NCI-H2227 (cell line): ENCODE measurements at regions not wholly inside any gene's neighbourhood (a gene's known extent, or its start where the extent isn't known, plus 50 kb on each side); places are given as distances from the start of the nearest gene placed in this dataset.
"Not testable (repeated sequence)": the region's sequence is repeated elsewhere in the genome, so short reads cannot be mapped to it uniquely, and the experiment has no call there.

ENCODE experiments used
- DNase-seq: peaks from one replicate; lab custom pipeline; 2025; ENCODE audit not compliant: unreplicated experiment; lab: John Stamatoyannopoulos, UW

- no peak for DNase-seq
Measured at GRCh38 chr6:18586133-18586532, 199.0 kb downstream of the RNF144B start.

DNA sequence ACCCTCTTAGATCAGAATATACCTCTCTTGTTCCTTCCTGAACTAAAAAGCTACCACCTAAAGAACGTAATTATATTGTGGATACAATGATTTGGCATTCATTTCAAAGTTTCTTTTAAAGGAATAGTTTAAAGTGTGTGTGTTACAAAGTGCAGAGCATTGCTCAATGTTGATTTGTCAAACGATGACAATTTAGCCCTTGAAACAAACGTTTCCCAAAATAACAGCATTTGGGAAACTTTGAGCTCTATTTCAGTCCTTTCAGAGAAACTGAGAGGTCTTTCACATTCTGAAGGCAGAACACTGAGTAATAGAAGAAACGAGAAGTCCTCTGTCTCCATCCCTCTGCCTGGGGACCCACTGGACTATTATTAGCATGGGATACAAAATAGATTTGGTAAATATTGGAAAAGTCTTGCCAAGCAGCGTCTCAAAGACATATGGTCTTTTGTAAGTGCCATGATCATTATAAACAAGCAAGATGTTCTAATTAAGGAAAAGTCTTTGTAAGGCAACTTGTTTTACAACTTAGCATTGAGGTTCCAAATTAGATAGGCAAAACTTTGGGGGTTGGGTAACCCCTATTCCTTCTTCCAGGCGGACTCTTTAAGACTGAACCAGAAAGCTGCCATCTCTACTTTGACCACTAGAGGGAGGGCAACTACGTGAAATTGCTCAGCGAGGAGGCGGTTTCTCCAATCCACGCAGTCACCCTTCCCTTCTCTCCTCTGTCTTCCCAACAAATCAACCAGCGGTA, 208.8 kb downstream of the RNF144B start:
- peak; percentile 72 for DNase-seq

GRCh38 chr6:18596531-18596835, 209.3 kb downstream of the RNF144B start:
- no peak for DNase-seq

DNA sequence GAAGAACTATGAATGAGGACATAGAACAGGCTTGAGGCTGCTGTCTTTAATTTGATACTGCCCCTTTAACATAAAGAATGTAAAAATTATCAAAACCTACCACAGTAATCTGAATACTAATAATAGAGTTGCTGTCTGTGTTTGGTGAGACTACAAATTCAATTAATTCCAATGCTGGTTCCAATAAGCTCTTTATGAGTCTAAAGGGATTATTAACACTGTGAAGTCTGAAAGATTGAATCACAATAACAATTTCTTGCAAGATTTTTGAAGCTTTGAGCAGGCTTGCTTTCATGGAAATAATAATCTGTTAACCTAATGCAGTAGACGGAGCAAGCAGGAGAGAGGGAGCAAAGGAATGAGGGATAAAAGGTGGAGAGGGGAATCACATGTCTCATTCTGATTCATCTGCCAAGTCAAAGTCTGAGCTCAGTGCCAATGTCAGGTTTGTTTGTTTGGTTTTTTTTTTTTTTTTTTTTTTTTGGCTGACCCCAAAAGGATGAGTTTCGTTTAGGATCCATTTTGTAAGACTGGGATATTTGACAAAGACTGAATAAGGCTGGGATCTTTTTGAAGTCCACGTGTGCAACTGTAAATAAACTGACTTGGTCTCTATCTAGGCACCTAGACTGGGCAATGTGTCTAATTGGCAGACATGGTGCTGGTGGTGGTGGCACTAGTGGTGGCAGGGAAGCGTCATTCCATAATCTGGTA, 211.6 kb downstream of the RNF144B start:
- DNase-seq, result no peak

GRCh38 chr6:18600255-18600654, 213.1 kb downstream of the RNF144B start:
- DNase-seq, result no peak

DNA sequence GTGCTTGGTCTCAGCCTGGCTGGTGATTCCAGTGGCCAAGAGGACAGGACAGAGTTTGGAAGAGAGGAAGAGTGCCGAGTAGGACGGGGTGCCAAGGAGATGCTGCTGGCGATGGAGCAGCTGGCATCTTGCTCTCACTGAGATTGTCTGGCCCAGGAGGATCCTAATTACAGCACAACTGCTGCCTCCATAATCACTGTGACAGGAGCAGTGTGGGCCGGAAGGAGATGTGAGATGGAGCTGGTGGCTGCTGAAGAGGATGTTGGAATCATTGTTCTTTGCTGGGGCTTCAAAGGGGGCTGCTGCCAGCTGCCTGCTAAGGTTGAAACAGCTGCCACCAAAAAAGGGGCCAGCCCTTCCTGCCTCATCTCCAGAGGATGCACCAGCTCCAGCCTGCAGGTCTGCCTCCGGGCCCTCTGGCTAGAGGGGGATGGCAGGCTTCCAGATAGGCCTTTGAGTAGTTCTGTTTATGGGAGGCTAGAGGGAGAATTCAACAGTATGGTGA, 214.4 kb downstream of the RNF144B start:
- no peak for DNase-seq

DNA sequence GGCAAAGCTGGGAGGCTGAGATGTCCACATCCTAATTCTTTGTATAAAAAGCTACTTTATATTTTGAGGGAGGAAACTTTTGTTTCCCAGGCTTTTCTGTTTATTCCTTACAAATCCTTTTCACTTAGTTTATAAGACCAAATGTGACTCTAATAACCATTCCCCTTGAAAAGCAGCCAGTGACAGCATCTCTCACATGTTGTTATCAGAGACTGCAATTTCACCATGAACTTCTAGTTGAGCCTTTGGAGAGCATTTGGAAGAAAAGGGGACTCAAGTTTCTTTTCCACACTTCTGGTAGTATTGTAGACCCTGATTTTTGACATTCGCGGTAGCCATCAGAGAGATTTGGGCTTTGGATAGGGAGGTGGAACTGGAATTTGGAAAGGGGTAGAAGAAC, 215.8 kb downstream of the RNF144B start:
- DNase-seq, result no peak

GRCh38 chr6:18603361-18603760, 216.2 kb downstream of the RNF144B start:
- DNase-seq, result no peak

DNA sequence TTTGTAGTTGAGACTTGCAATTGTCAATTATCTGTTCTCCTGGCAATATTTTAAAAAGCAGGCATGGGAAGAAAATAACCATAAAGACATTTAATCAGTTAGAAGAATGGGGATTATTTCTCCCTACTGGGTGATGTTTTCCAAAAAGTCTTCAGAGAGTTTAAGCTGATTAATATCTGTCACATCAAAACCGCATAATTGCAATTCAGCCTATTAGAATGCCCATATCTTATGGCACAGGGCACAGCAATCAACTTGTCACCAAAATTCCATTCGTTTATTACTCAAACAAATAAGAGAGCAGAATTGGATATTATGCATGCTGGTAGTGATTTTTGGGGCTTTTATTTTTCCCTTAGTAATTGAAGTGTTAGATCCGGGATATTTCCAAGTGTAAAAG, 218.7 kb downstream of the RNF144B start:
- no peak for DNase-seq

GRCh38 chr6:18609715-18610114, 222.6 kb downstream of the RNF144B start:
- no peak for DNase-seq

GRCh38 chr6:18613319-18613925, 226.3 kb downstream of the RNF144B start:
- no peak for DNase-seq

- no peak for DNase-seq
Measured at GRCh38 chr6:18629571-18629970, 242.4 kb downstream of the RNF144B start.

GRCh38 chr6:18632670-18633410, 245.7 kb downstream of the RNF144B start:
- no peak for DNase-seq

- DNase-seq, result no peak
Measured at GRCh38 chr6:18634912-18635311, 247.8 kb downstream of the RNF144B start.

- no peak for DNase-seq
Measured at GRCh38 chr6:18640134-18640533, 253.0 kb downstream of the RNF144B start.

DNA sequence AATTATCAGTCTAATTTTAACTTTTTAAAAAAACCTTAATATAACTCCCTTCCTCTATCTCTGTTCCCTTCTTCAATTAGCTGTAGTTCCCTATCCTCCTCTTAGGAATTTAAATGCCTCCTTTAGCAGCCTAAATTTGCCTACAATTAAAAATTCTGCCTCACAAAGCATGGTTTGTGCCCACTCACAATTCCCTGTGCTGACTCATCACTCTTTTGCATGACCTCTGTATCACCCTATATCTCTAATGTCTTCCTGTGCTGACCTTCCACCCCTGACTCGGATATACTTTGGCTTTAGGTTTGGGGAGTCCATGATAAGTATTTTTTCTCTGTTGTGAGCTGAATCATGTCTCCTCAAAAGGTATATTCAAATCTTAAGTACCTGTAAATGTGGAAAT, 253.6 kb downstream of the RNF144B start:
- no peak for DNase-seq

DNA sequence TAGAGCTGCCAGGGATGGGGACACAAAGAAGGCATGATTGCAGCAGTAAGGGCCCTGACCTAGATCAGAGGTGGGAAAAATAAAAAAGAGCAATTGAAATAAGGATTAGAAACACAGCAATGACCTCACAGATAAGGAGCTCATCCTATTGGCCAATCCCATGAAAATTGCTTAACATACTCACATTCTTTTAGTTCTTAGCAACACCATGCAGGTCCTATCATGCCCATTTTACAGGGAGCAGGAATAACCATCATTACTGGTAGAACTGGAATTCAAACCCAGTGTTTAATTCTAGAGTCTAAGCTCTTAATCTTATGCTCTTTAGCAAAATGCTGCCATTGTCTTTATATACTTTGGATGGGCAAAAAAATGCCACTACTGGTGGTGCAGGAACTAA, 267.7 kb downstream of the RNF144B start:
- no peak for DNase-seq

- no peak for DNase-seq
Measured at GRCh38 chr6:18656506-18656905, 269.4 kb downstream of the RNF144B start.

GRCh38 chr6:18659994-18660393, 272.8 kb downstream of the RNF144B start:
- not testable (repeated sequence) for DNase-seq

GRCh38 chr6:18663011-18663410, 275.9 kb downstream of the RNF144B start:
- DNase-seq, result no peak

- DNase-seq, result no peak
Measured at GRCh38 chr6:18664401-18664800, 277.3 kb downstream of the RNF144B start.
